NCI-H82 (cell line): ENCODE measurements at regions not wholly inside any gene's neighbourhood (a gene's known extent, or its start where the extent isn't known, plus 50 kb on each side); places are given as distances from the start of the nearest gene placed in this dataset.
"Not testable (repeated sequence)": the region's sequence is repeated elsewhere in the genome, so short reads cannot be mapped to it uniquely, and the experiment has no call there.

Experiments used
- DNase-seq: peaks from one replicate; lab custom pipeline; 2025; lab: John Stamatoyannopoulos, UW

- no peak for DNase-seq
Observed at GRCh38 chr12:68984796-68985573, 52.0 kb upstream of the CPM start.

- DNase-seq, result not testable (repeated sequence)
Observed at GRCh38 chr12:68997526-68997925, 64.6 kb upstream of the CPM start.

GRCh38 chr12:68998041-68998440 lies 65.1 kb upstream of the CPM start:
- no peak for DNase-seq

GRCh38 chr12:69000074-69000473 lies 67.1 kb upstream of the CPM start:
- DNase-seq, result no peak

- DNase-seq, result no peak
Observed at GRCh38 chr12:69000540-69001243, 67.7 kb upstream of the CPM start.

- no peak for DNase-seq
Observed at GRCh38 chr12:69001251-69001650, 68.3 kb upstream of the CPM start.

GRCh38 chr12:69002969-69003368 lies 70.0 kb upstream of the CPM start:
- no peak for DNase-seq

- no peak for DNase-seq
Observed at GRCh38 chr12:69003991-69004390, 71.0 kb upstream of the CPM start.

- DNase-seq, result peak; percentile 7
Observed at GRCh38 chr12:69007101-69007854, 74.3 kb upstream of the CPM start.

GRCh38 chr12:69007855-69008351 lies 74.9 kb upstream of the CPM start:
- no peak for DNase-seq

- DNase-seq, result no peak
Observed at GRCh38 chr12:69008520-69008919, 75.5 kb upstream of the CPM start.

- no peak for DNase-seq
Observed at GRCh38 chr12:69014047-69014446, 81.1 kb upstream of the CPM start.

- DNase-seq, result no peak
Observed at GRCh38 chr12:69015017-69015416, 82.0 kb upstream of the CPM start.

GRCh38 chr12:69015831-69016230 lies 82.9 kb upstream of the CPM start:
- DNase-seq, result no peak

- DNase-seq, result no peak
Observed at GRCh38 chr12:69019082-69019481, 86.1 kb upstream of the CPM start.

- DNase-seq, result no peak
Observed at GRCh38 chr12:69019910-69020309, 86.9 kb upstream of the CPM start.

- DNase-seq, result no peak
Observed at GRCh38 chr12:69022674-69023073, 89.7 kb upstream of the CPM start.

- no peak for DNase-seq
Observed at GRCh38 chr12:69023840-69024239, 90.9 kb upstream of the CPM start.

- DNase-seq, result no peak
Observed at GRCh38 chr12:69024413-69024812, 91.4 kb upstream of the CPM start.

GRCh38 chr12:69024907-69025306 lies 91.9 kb upstream of the CPM start:
- DNase-seq, result no peak

GRCh38 chr12:69026336-69026735 lies 93.4 kb upstream of the CPM start:
- no peak for DNase-seq

GRCh38 chr12:69027411-69027881 lies 94.5 kb upstream of the CPM start:
- no peak for DNase-seq
